ENCODE measurements at regions not wholly inside any gene's neighbourhood (a gene's known extent, or its start where the extent isn't known, plus 50 kb on each side); places are given as distances from the start of the nearest gene placed in this dataset.

- POLR2A ChIA-PET (ENCODE audit: partially characterized antibody): no interaction called here
- TF ChIP-seq FOSL1 (IDR thresholded peaks at IDR 0.05; ENCODE audit: insufficient read depth, low read depth, low read length): no peak
- TF ChIP-seq MAFK (IDR thresholded peaks at IDR 0.05; ENCODE audit: low read depth, low read length): no peak
- no peak for TF ChIP-seq SAP30 (IDR thresholded peaks at IDR 0.05; ENCODE audit: insufficient read depth, insufficient replicate concordance, low read length)
- TF ChIP-seq, protein P1, sequence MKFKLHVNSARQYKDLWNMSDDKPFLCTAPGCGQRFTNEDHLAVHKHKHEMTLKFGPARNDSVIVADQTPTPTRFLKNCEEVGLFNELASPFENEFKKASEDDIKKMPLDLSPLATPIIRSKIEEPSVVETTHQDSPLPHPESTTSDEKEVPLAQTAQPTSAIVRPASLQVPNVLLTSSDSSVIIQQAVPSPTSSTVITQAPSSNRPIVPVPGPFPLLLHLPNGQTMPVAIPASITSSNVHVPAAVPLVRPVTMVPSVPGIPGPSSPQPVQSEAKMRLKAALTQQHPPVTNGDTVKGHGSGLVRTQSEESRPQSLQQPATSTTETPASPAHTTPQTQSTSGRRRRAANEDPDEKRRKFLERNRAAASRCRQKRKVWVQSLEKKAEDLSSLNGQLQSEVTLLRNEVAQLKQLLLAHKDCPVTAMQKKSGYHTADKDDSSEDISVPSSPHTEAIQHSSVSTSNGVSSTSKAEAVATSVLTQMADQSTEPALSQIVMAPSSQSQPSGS (IDR thresholded peaks at IDR 0.05; ENCODE audit: low read length): no peak
- TF ChIP-seq E2F6 (IDR thresholded peaks at IDR 0.05): no peak
- no peak for TF ChIP-seq RFX5 (IDR thresholded peaks at IDR 0.05; ENCODE audit: borderline replicate concordance, low read depth, low read length)
- TF ChIP-seq ASH2L (IDR thresholded peaks at IDR 0.05; ENCODE audit: low read length): no peak
- TF ChIP-seq KDM1A (IDR thresholded peaks at IDR 0.05; ENCODE audit: borderline replicate concordance, low read length): no peak
- no peak for TF ChIP-seq RNF2 (IDR thresholded peaks at IDR 0.05; ENCODE audit: borderline replicate concordance, low read depth, low read length, missing control alignments, poor library complexity, severe bottlenecking)
- no peak for TF ChIP-seq NANOG (IDR thresholded peaks at IDR 0.05; ENCODE audit: insufficient read depth, low read depth, low read length, poor library complexity, severe bottlenecking)
- no peak for TF ChIP-seq ZNF274 (IDR thresholded peaks at IDR 0.05; ENCODE audit: borderline replicate concordance, extremely low read depth, low read length)
Observed at GRCh38 chr7:53520841-53521240, 485.4 kb downstream of the POM121L12 start.

More at GRCh38 chr7:53520841-53521240, 485.4 kb downstream of the POM121L12 start:
- no peak overlapping the region for H2AFZ ChIP-seq (ENCODE audit: low read length)
- no peak overlapping the region for H2BK120ac ChIP-seq (replicated peaks; ENCODE audit: low read depth, low read length)
- H3K4me2 ChIP-seq (ENCODE audit: insufficient read depth in 1 of 2, low read depth in 2 of 2, low read length in 2 of 2): no peak overlapping the region
- DNase-seq (ENCODE audit: low read depth in 1 of 2, low spot score in 2 of 2) (no peak), FAIRE-seq (no peak)
- no peak overlapping the region for H4K8ac ChIP-seq (ENCODE audit: extremely low read depth, insufficient read depth, low read length)
- WGBS, 2 experiments (ENCODE audit: extremely low coverage in 1 of 2, insufficient coverage in 1 of 2, insufficient read length in 1 of 2, insufficient replicate concordance in 2 of 2, low coverage in 1 of 2, low lambda C conversion rate in 2 of 2, missing lambda C conversion rate in 1 of 2): 94% methylated on average over 5 of the region's 5 CpGs; no CpG with 5 or more reads in 1 of the 2 experiments
- H2BK15ac ChIP-seq (ENCODE audit: low read length): no peak overlapping the region
- H2BK20ac ChIP-seq (ENCODE audit: low read length): no peak overlapping the region
- H3K79me2 ChIP-seq (ENCODE audit: control insufficient read depth in 1 of 2, insufficient read depth in 2 of 2, low read length in 2 of 2): no peaks in the 10 kb centered on the region
- no peak overlapping the region for H3K14ac ChIP-seq (ENCODE audit: insufficient read length)
- CTCF ChIA-PET (ENCODE audit: partially characterized antibody): no interaction called here
- no peak overlapping the region for H3K27ac ChIP-seq (ENCODE audit: low read depth, low read length)
- no peak overlapping the region for H2BK5ac ChIP-seq (ENCODE audit: low read depth, low read length)
- H3K9ac ChIP-seq (replicated peaks in 1 of 4; ENCODE audit: extremely low read depth in 1 of 4, low read depth in 3 of 4, low read length in 3 of 4): no peak overlapping the region
- no peaks in the 10 kb centered on the region for H3K79me1 ChIP-seq (ENCODE audit: low read depth, low read length)
- H4K20me1 ChIP-seq (replicated peaks in 1 of 2; ENCODE audit: control insufficient read depth in 1 of 2, insufficient read depth in 2 of 2, low read length in 2 of 2): no peaks in the 10 kb centered on the region
- no peak overlapping the region for H3K4ac ChIP-seq (replicated peaks; ENCODE audit: insufficient read length, low read depth, low read length)
- H2BK12ac ChIP-seq (ENCODE audit: low read depth, low read length): no peak overlapping the region
- no peak overlapping the region for H3K23ac ChIP-seq (ENCODE audit: insufficient read length)
- no peak overlapping the region for H2AK5ac ChIP-seq (ENCODE audit: low read depth, low read length)
- no peak overlapping the region for H4K91ac ChIP-seq (replicated peaks; ENCODE audit: insufficient read length, low read length)
- H3K27me3 ChIP-seq (replicated peaks in 1 of 4; ENCODE audit: control insufficient read depth in 3 of 4, extremely low read depth in 1 of 4, insufficient read depth in 3 of 4, low read length in 3 of 4): no peaks in the 10 kb centered on the region
- no peaks in the 10 kb centered on the region for H3K23me2 ChIP-seq (ENCODE audit: low read depth, low read length)
- no peak overlapping the region for H4K5ac ChIP-seq (ENCODE audit: insufficient read length, low read depth, low read length)
- no peaks in the 10 kb centered on the region for H3K4me1 ChIP-seq (replicated peaks in 1 of 4; ENCODE audit: control insufficient read depth in 3 of 4, insufficient read depth in 4 of 4, low read length in 3 of 4)
- H3K36me3 ChIP-seq (ENCODE audit: control insufficient read depth in 2 of 4, insufficient read depth in 4 of 4, low read length in 3 of 4): no peaks in the 10 kb centered on the region
- H3K18ac ChIP-seq (ENCODE audit: extremely low read depth, low read length): no peak overlapping the region
- no peak overlapping the region for H3K4me3 ChIP-seq (ENCODE audit: extremely low read depth in 1 of 4, insufficient read depth in 2 of 4, low read depth in 3 of 4, low read length in 4 of 4)
- H3K9me3 ChIP-seq (ENCODE audit: insufficient read depth in 2 of 2, low read depth in 1 of 2, low read length in 1 of 2): no peaks in the 10 kb centered on the region
- H3K56ac ChIP-seq (replicated peaks; ENCODE audit: insufficient read length, low read depth, low read length): no peak overlapping the region

Data from H1 (cell line).